HUES64 (cell line): ENCODE measurements at regions not wholly inside any gene's neighbourhood (a gene's known extent, or its start where the extent isn't known, plus 50 kb on each side); places are given as distances from the start of the nearest gene placed in this dataset.

Experiments used
- H3K27ac ChIP-seq: 2 replicates; pipeline ENCODE4 v1.7.0; 2013; ENCODE audit warnings: low read depth, low read length, inconsistent platforms
- H3K27me3 ChIP-seq: 2 replicates; pipeline ENCODE4 v1.6.1; 2013; ENCODE audit warnings: mild to moderate bottlenecking, low read length; ENCODE audit not compliant: insufficient read depth
- H3K36me3 ChIP-seq: 2 replicates; pipeline ENCODE4 v1.6.1; 2013; ENCODE audit warnings: mild to moderate bottlenecking, low read length; ENCODE audit not compliant: insufficient read depth
- H3K4me1 ChIP-seq: 2 replicates; pipeline ENCODE4 v1.6.1; 2013; ENCODE audit warnings: mild to moderate bottlenecking, low read length, moderate library complexity; ENCODE audit not compliant: insufficient read depth
- H3K4me3 ChIP-seq: 2 replicates; pipeline ENCODE4 v1.5.1; 2013; ENCODE audit warnings: mild to moderate bottlenecking, low read length, moderate library complexity
- H3K9ac ChIP-seq: 2 replicates; pipeline ENCODE4 v1.6.1; 2013; ENCODE audit warnings: mild to moderate bottlenecking, low read depth, low read length
- H3K9me3 ChIP-seq: 2 replicates; pipeline ENCODE4 v1.6.1; 2013; ENCODE audit warnings: low read depth, low read length; ENCODE audit not compliant: insufficient read depth
- WGBS: fragments of 150-250, 120-280 bp; methylation state at CpG from one replicate; pipeline ENCODE4 v1.1.7; 2013; ENCODE audit warnings: missing lambda C conversion rate; 5-methylcytosine and 5-hydroxymethylcytosine counted together

GRCh38 chr5:18850216-18850615 lies 1137.8 kb downstream of the CDH18 start:
- no peak overlapping the region for H3K27ac ChIP-seq
- H3K9me3 ChIP-seq: no peaks in the 10 kb centered on the region
- WGBS: 90% methylated on average over 1 of the region's 2 CpGs
- no peaks in the 10 kb centered on the region for H3K4me1 ChIP-seq
- H3K27me3 ChIP-seq: no peaks in the 10 kb centered on the region
- H3K9ac ChIP-seq: no peak overlapping the region
- H3K36me3 ChIP-seq: no peaks in the 10 kb centered on the region
- no peak overlapping the region for H3K4me3 ChIP-seq

- Histone ChIP-seq H3K27ac (no peak overlapping the region), H3K27me3 (no peaks in the 10 kb centered on the region), H3K9ac (no peak overlapping the region), H3K4me3 (no peak overlapping the region), H3K4me1 (no peaks in the 10 kb centered on the region), H3K9me3 (no peaks in the 10 kb centered on the region), H3K36me3 (no peaks in the 10 kb centered on the region)
- 77% methylated on average over 5 of the region's 6 CpGs for WGBS
Observed at GRCh38 chr5:18872978-18873377, 1115.0 kb downstream of the CDH18 start.

- H3K9ac ChIP-seq: no peak overlapping the region
- WGBS: no CpG with 5 or more reads among the region's 1 CpG
- no peak overlapping the region for H3K27ac ChIP-seq
- no peaks in the 10 kb centered on the region for H3K36me3 ChIP-seq
- no peak overlapping the region for H3K4me3 ChIP-seq
- no peaks in the 10 kb centered on the region for H3K27me3 ChIP-seq
- H3K4me1 ChIP-seq: no peaks in the 10 kb centered on the region
- no peaks in the 10 kb centered on the region for H3K9me3 ChIP-seq
Observed at GRCh38 chr5:18876565-18876964, 1111.4 kb downstream of the CDH18 start.

GRCh38 chr5:18881615-18882014 lies 1106.4 kb downstream of the CDH18 start:
- Histone ChIP-seq H3K9me3 (no peaks in the 10 kb centered on the region), H3K27me3 (no peaks in the 10 kb centered on the region), H3K36me3 (no peaks in the 10 kb centered on the region), H3K9ac (no peak overlapping the region), H3K4me3 (no peak overlapping the region), H3K27ac (no peak overlapping the region), H3K4me1 (no peaks in the 10 kb centered on the region)
- 100% methylated on average over 1 of the region's 1 CpG for WGBS

GRCh38 chr5:18882154-18882553 lies 1105.8 kb downstream of the CDH18 start:
- Histone ChIP-seq H3K9ac (no peak overlapping the region), H3K36me3 (no peaks in the 10 kb centered on the region)
- 100% methylated on average over 1 of the region's 3 CpGs for WGBS

GRCh38 chr5:18888821-18889220 lies 1099.2 kb downstream of the CDH18 start:
- no peak overlapping the region for H3K27ac ChIP-seq
- H3K4me1 ChIP-seq: no peaks in the 10 kb centered on the region
- H3K36me3 ChIP-seq: no peaks in the 10 kb centered on the region
- H3K27me3 ChIP-seq: no peaks in the 10 kb centered on the region
- peaks cover 3% of the 10 kb centered on the region; the same call in 1 of the 2 replicates for H3K9me3 ChIP-seq
- H3K9ac ChIP-seq: no peak overlapping the region
- no peak overlapping the region for H3K4me3 ChIP-seq

More at GRCh38 chr5:18882154-18882553, 1105.8 kb downstream of the CDH18 start:
- Histone ChIP-seq H3K9me3 (no peaks in the 10 kb centered on the region), H3K27ac (no peak overlapping the region), H3K4me1 (no peaks in the 10 kb centered on the region), H3K4me3 (no peak overlapping the region), H3K27me3 (no peaks in the 10 kb centered on the region)

GRCh38 chr5:18900644-18901043 lies 1087.4 kb downstream of the CDH18 start:
- Histone ChIP-seq H3K27ac (no peak overlapping the region), H3K4me3 (no peak overlapping the region), H3K4me1 (no peaks in the 10 kb centered on the region), H3K36me3 (no peaks in the 10 kb centered on the region), H3K27me3 (no peaks in the 10 kb centered on the region), H3K9ac (no peak overlapping the region), H3K9me3 (no peaks in the 10 kb centered on the region)
- 91% methylated on average over 3 of the region's 3 CpGs for WGBS

GRCh38 chr5:18920966-18921365 lies 1067.0 kb downstream of the CDH18 start:
- Histone ChIP-seq H3K36me3 (no peaks in the 10 kb centered on the region), H3K27me3 (no peaks in the 10 kb centered on the region), H3K4me1 (peaks cover 5% of the 10 kb centered on the region; the same call in 1 of the 2 replicates), H3K4me3 (no peak overlapping the region), H3K27ac (no peak overlapping the region), H3K9ac (no peak overlapping the region), H3K9me3 (no peaks in the 10 kb centered on the region)
- WGBS: 94% methylated on average over 5 of the region's 5 CpGs

GRCh38 chr5:18932081-18932480 lies 1055.9 kb downstream of the CDH18 start:
- Histone ChIP-seq H3K4me3 (no peak overlapping the region), H3K9me3 (0 out of 2 replicates have a peak, but pooled peaks cover 2% of the 10 kb centered on the region), H3K27me3 (no peaks in the 10 kb centered on the region), H3K9ac (no peak overlapping the region), H3K27ac (no peak overlapping the region), H3K4me1 (no peaks in the 10 kb centered on the region), H3K36me3 (no peaks in the 10 kb centered on the region)
- WGBS: 95% methylated on average over 2 of the region's 2 CpGs

- H3K36me3 ChIP-seq: no peaks in the 10 kb centered on the region
- WGBS: 94% methylated on average over 5 of the region's 5 CpGs
Observed at GRCh38 chr5:18944771-18945170, 1043.2 kb downstream of the CDH18 start.

GRCh38 chr5:18954239-18954638 lies 1033.8 kb downstream of the CDH18 start:
- Histone ChIP-seq H3K9me3 (no peaks in the 10 kb centered on the region), H3K9ac (no peak overlapping the region), H3K4me3 (no peak overlapping the region), H3K36me3 (no peaks in the 10 kb centered on the region), H3K4me1 (no peaks in the 10 kb centered on the region), H3K27ac (no peak overlapping the region), H3K27me3 (no peaks in the 10 kb centered on the region)
- WGBS: 46% methylated on average over 2 of the region's 2 CpGs

More at GRCh38 chr5:18944771-18945170, 1043.2 kb downstream of the CDH18 start:
- Histone ChIP-seq H3K9me3 (no peaks in the 10 kb centered on the region), H3K4me1 (0 out of 2 replicates have a peak, but pooled peaks cover 4% of the 10 kb centered on the region), H3K27me3 (no peaks in the 10 kb centered on the region), H3K9ac (no peak overlapping the region), H3K4me3 (no peak overlapping the region), H3K27ac (no peak overlapping the region)

GRCh38 chr5:18959535-18959934 lies 1028.5 kb downstream of the CDH18 start:
- Histone ChIP-seq H3K4me3 (no peak overlapping the region), H3K27ac (no peak overlapping the region), H3K9ac (no peak overlapping the region), H3K36me3 (no peaks in the 10 kb centered on the region), H3K4me1 (no peaks in the 10 kb centered on the region), H3K27me3 (no peaks in the 10 kb centered on the region), H3K9me3 (no peaks in the 10 kb centered on the region)
- 91% methylated on average over 4 of the region's 4 CpGs for WGBS
